ENCODE measurements at regions not wholly inside any gene's neighbourhood (a gene's known extent, or its start where the extent isn't known, plus 50 kb on each side); places are given as distances from the start of the nearest gene placed in this dataset.

DNA sequence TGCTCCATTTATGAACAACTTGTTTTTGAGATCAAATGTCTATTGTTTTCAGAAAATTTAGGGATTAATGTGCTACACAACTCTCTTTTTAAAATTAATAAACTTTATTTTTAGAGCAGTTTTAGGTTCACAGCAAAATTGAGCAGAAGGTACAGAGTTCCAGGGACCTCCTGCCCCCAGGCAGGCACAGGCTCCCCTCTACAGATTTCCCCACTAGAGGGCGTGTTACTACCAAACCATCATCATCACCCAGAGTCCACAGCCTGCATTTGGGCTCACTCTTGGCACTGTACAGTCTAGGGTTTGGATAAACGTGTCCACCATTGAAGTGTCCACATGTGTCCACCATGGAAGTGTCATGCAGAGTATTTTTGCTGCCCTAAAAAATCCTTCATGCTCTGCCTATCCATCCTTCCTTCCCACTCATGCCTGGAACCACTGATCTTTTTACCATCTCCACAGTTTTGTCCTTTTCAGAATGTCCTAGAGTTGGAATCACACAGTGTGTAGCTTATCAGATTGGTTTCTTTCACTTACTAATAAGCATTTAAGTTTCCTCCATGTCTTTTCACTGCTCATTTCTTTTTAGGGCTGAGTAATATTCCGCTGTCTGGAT is 61.7 kb downstream of the MRPL36 start:
- Mint-ChIP-seq H3K27me3 (peaks cover 9% of the 10 kb centered on the region), H3K36me3 (ENCODE audit: low read depth) (peaks cover 2% of the 10 kb centered on the region), H3K27ac (no peak overlapping the region), H3K9me3 (peaks cover 6% of the 10 kb centered on the region), H3K4me1 (ENCODE audit: low read depth) (no peaks in the 10 kb centered on the region), H3K4me3 (no peak overlapping the region)
- ChIA-PET POLR2A (no interaction called here), CTCF (interaction anchor here (0.7 to 1.9 kb wide), 15 partner anchors 8 to 303 kb away, joined by 3 to 7 read pairs (median 3); partner anchors contain the start of genes MRPL36 and NDUFS6)
- DNase-seq (peak; percentile 64), ATAC-seq (peak; percentile 88)
- TF ChIP-seq, protein P1, sequence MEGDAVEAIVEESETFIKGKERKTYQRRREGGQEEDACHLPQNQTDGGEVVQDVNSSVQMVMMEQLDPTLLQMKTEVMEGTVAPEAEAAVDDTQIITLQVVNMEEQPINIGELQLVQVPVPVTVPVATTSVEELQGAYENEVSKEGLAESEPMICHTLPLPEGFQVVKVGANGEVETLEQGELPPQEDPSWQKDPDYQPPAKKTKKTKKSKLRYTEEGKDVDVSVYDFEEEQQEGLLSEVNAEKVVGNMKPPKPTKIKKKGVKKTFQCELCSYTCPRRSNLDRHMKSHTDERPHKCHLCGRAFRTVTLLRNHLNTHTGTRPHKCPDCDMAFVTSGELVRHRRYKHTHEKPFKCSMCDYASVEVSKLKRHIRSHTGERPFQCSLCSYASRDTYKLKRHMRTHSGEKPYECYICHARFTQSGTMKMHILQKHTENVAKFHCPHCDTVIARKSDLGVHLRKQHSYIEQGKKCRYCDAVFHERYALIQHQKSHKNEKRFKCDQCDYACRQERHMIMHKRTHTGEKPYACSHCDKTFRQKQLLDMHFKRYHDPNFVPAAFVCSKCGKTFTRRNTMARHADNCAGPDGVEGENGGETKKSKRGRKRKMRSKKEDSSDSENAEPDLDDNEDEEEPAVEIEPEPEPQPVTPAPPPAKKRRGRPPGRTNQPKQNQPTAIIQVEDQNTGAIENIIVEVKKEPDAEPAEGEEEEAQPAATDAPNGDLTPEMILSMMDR (IDR thresholded peaks at IDR 0.05), result peak; percentile 91
- intact Hi-C loops (cut with micrococcal nuclease), result loop anchor here (10.0 kb wide), 1 partner anchor 277 kb away; no protein-coding TSS in a partner anchor

DNA sequence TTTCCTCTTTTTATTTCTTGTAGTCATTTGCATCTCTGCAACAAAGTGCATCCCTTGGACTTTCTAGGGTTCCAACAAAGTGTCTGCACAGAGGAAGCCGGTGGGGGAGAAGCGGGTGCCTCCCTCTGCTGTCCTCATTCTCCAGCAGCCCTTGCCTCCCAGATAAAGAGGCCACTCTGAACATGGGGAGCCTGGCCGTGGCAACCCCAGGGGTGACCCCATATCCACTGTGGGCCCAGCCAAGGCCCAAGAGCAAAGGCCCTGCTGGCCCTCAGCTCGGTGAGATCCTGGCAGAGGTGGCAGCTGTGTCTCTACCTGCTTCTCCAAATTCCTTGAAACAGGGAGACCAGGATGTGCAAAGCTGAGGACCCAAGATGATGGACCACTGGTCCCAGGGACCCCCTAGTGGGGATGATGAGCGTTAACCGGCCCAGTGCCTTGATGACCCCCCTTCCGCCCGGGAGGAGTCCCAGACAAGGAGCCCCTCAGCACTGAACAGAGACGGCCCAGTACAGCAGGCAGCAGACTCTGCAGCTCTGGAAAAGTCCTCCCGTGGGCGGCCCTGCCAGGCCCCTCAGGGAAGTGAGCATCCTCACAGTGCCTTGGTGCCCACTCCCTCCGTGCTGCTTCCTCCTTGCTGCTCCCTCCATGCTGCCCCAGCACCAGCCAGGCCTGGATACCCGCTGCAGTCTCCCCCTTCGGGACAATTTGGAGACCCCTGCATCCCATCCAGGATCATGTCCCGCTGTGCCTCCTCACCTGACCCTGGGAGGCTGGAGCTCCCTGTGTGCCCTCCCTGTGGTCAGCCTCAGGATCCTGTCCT is 62.5 kb downstream of the MRPL36 start:
- CTCF ChIA-PET, result interaction anchor here (1.3 to 1.9 kb wide), 3 partner anchors 14 to 63 kb away, joined by 3 to 7 read pairs (median 7); partner anchors contain the start of genes MRPL36 and NDUFS6
- intact Hi-C loops (cut with micrococcal nuclease), result loop anchor here (10.0 kb wide), 1 partner anchor 278 kb away; no protein-coding TSS in a partner anchor
- ATAC-seq, result no peak
- Mint-ChIP-seq H3K36me3 (ENCODE audit: low read depth) (peaks cover under 1% of the 10 kb centered on the region), H3K27me3 (peaks cover 4% of the 10 kb centered on the region), H3K27ac (no peak overlapping the region), H3K4me1 (ENCODE audit: low read depth) (no peaks in the 10 kb centered on the region), H3K4me3 (no peak overlapping the region), H3K9me3 (peaks cover 4% of the 10 kb centered on the region)
- TF ChIP-seq, protein P1 (IDR thresholded peaks at IDR 0.05), result no peak
- no peak for DNase-seq
- POLR2A ChIA-PET, result no interaction called here

DNA sequence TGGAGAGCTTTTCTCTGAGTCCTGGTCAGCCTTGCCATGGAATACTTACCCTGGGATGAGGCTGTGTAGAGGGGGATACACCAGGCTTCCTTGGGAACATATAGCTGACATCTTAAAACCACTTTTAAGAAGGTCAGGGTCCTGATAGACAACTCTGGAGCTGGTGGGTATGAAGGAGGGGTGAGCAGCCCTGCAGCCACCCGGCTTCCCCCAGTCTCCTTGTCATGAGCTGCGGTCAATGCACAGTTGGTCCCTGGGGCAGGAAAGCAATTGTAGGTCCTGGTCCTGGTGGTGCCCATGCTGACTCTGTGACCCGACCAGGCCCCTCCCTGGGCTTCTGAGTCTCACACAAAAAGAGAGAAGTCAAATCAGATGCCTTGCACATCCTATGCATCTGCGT is 63.6 kb downstream of the MRPL36 start:
- POLR2A ChIA-PET, result interaction anchor here (1.0 kb wide), 1 partner anchor 57 kb away, joined by 3 read pairs; no protein-coding TSS in a partner anchor
- H3K4me1 Mint-ChIP-seq (ENCODE audit: low read depth), result no peaks in the 10 kb centered on the region
- TF ChIP-seq, protein P1 (IDR thresholded peaks at IDR 0.05), result no peak
- DNase-seq (no peak), ATAC-seq (no peak)
- no peaks in the 10 kb centered on the region for H3K36me3 Mint-ChIP-seq (ENCODE audit: low read depth)
- H3K4me3 Mint-ChIP-seq, result no peak overlapping the region
- H3K27ac Mint-ChIP-seq, result no peak overlapping the region
- intact Hi-C loops (cut with micrococcal nuclease), result loop anchor here (10.0 kb wide), 1 partner anchor 279 kb away; no protein-coding TSS in a partner anchor
- CTCF ChIA-PET, result interaction anchor here (1.1 to 1.7 kb wide), 3 partner anchors 41 to 303 kb away, joined by 3 to 4 read pairs (median 3); no protein-coding TSS in a partner anchor
- peaks cover 2% of the 10 kb centered on the region for H3K27me3 Mint-ChIP-seq
- H3K9me3 Mint-ChIP-seq, result peaks cover 3% of the 10 kb centered on the region

DNA sequence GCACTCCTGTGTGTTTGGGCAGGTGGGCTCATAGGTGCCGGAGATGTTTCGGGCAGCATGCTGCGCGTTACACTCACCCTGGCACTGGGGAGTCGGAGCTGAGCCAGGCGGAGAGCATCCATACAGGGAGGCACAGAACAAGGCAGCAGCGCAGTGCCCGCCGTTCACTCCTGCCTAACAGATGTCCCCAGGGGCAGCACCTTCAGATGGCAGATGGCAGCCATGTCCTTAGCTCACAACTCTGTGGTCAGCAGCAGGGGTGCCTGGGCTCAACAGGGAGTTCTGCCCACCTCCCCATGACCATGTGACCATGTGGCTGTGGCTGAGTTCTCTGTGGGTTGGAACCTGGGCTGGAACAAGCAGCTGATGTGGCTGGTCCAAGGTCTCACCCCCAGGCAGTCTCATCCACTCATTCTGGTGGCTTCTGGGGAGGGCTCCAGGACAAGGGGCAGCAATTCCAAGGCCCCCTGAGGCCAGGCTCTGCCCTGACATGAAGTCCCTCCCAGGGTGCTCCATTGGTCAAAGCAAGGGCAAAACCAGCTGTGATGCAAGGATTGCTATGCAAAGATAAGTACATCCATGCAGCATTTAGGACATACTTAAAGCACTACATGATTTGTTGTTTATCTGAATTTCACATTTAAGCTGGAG is 64.2 kb downstream of the MRPL36 start:
- no peak for DNase-seq
- H3K27ac Mint-ChIP-seq, result no peak overlapping the region

More for the DNA sequence above, 64.2 kb downstream of the MRPL36 start:
- Mint-ChIP-seq H3K4me1 (ENCODE audit: low read depth) (no peaks in the 10 kb centered on the region), H3K4me3 (no peak overlapping the region), H3K36me3 (ENCODE audit: low read depth) (no peaks in the 10 kb centered on the region), H3K9me3 (peaks cover 2% of the 10 kb centered on the region), H3K27me3 (peaks cover 2% of the 10 kb centered on the region)
- ChIA-PET CTCF (interaction anchor here (0.7 to 1.7 kb wide), 4 partner anchors 42 to 304 kb away, joined by 3 to 4 read pairs (median 3); no protein-coding TSS in a partner anchor), POLR2A (interaction anchor here (1.0 kb wide), 1 partner anchor 58 kb away, joined by 3 read pairs; no protein-coding TSS in a partner anchor)
- intact Hi-C loops (cut with micrococcal nuclease), result loop anchor here (10.0 kb wide), 1 partner anchor 279 kb away; no protein-coding TSS in a partner anchor
- TF ChIP-seq, protein P1 (IDR thresholded peaks at IDR 0.05), result no peak
- no peak for ATAC-seq
